H1 (cell line): ENCODE measurements at regions not wholly inside any gene's neighbourhood (a gene's known extent, or its start where the extent isn't known, plus 50 kb on each side); places are given as distances from the start of the nearest gene placed in this dataset.

Experiments
- CTCF ChIA-PET: fragments of 300-600 bp; sonication (Branson Sonifier 250); formaldehyde crosslinking; loops from one replicate; lab custom pipeline; 2021; ENCODE audit not compliant: partially characterized antibody; lab: Charles Lee
- POLR2A ChIA-PET: fragments of 300-600 bp; sonication (Branson Sonifier 250); formaldehyde crosslinking; loops from one replicate; lab custom pipeline; 2021; ENCODE audit warnings: inconsistent platforms; ENCODE audit not compliant: partially characterized antibody; lab: Charles Lee
- DNase-seq, 2 experiments: peaks; one replicate each; pipeline versions ENCODE4 v3.0.0 to v3.0.0-alpha.2; 2010 to 2022; ENCODE audit warnings: low spot score in 2 of 2, low read depth in 1 of 2, mixed read lengths in 1 of 2
- FAIRE-seq: peaks from 2 replicates; lab custom pipeline; 2011; peaks lifted over from hg19 to GRCh38; lab: Jason Lieb, UNC
- H2AFZ ChIP-seq: 2 replicates; pipeline ENCODE4 v1.8.1; 2012; ENCODE audit warnings: low read length, inconsistent platforms
- H2AK5ac ChIP-seq: 2 replicates; pipeline ENCODE4 v1.6.1; 2013; ENCODE audit warnings: low read depth, low read length
- H2BK120ac ChIP-seq: replicated peaks from 2 replicates; pipeline ENCODE3; 2013; ENCODE audit warnings: low read depth, low read length, inconsistent platforms
- H2BK12ac ChIP-seq: 2 replicates; pipeline ENCODE4 v1.6.1; 2013; ENCODE audit warnings: low read depth, low read length
- H2BK15ac ChIP-seq: 2 replicates; pipeline ENCODE4 v1.6.1; 2013; ENCODE audit warnings: low read length
- H2BK20ac ChIP-seq: 2 replicates; pipeline ENCODE4 v1.6.1; 2013; ENCODE audit warnings: low read length
- H2BK5ac ChIP-seq: 2 replicates; pipeline ENCODE4 v1.6.1; 2013; ENCODE audit warnings: low read depth, low read length
- H3K14ac ChIP-seq: 2 replicates; pipeline ENCODE4 v1.6.1; 2013; ENCODE audit warnings: inconsistent platforms; ENCODE audit not compliant: insufficient read length
- H3K18ac ChIP-seq: 2 replicates; pipeline ENCODE4 v1.6.1; 2013; ENCODE audit warnings: low read length; ENCODE audit errors: extremely low read depth
- H3K23ac ChIP-seq: 2 replicates; pipeline ENCODE4 v1.6.1; 2013; ENCODE audit warnings: inconsistent platforms; ENCODE audit not compliant: insufficient read length
- H3K23me2 ChIP-seq: 2 replicates; pipeline ENCODE4 v1.6.1; 2013; ENCODE audit warnings: low read depth, low read length
- H3K27ac ChIP-seq: 2 replicates; pipeline ENCODE4 v1.6.1; 2011; ENCODE audit warnings: low read depth, low read length, inconsistent platforms
- H3K27me3 ChIP-seq, 4 experiments: replicated peaks in 1 of 4; 1 replicate in 1 of 4; 2 replicates in 3 of 4; pipeline versions ENCODE4 v1.6.1 to v1.8.1; 2011 to 2013; ENCODE audit warnings: low read length in 3 of 4, mild to moderate bottlenecking in 3 of 4, inconsistent platforms in 2 of 4, mixed read lengths in 2 of 4, moderate library complexity in 1 of 4; ENCODE audit not compliant: control insufficient read depth in 3 of 4, insufficient read depth in 3 of 4; ENCODE audit errors: extremely low read depth in 1 of 4
- H3K36me3 ChIP-seq, 4 experiments: 2 replicates each; pipeline versions ENCODE4 v1.6.1 to v1.8.1; 2011 to 2013; ENCODE audit warnings: mild to moderate bottlenecking in 4 of 4, low read length in 3 of 4, moderate library complexity in 2 of 4, control low read depth in 1 of 4, inconsistent platforms in 1 of 4; ENCODE audit not compliant: insufficient read depth in 4 of 4, control insufficient read depth in 2 of 4
- H3K4ac ChIP-seq: replicated peaks from 2 replicates; pipeline ENCODE3; 2013; ENCODE audit warnings: low read length, low read depth, mixed read lengths, inconsistent platforms; ENCODE audit not compliant: insufficient read length
- H3K4me1 ChIP-seq, 4 experiments: replicated peaks in 1 of 4; 1 replicate in 1 of 4; 2 replicates in 3 of 4; pipeline versions ENCODE4 v1.6.1 to v1.8.1; 2011 to 2013; ENCODE audit warnings: low read length in 3 of 4, inconsistent platforms in 2 of 4, mixed read lengths in 1 of 4; ENCODE audit not compliant: insufficient read depth in 4 of 4, control insufficient read depth in 3 of 4
- H3K4me2 ChIP-seq, 2 experiments: 2 replicates each; pipeline versions ENCODE4 v1.6.1 to v1.8.1; 2011 to 2013; ENCODE audit warnings: low read depth in 2 of 2, low read length in 2 of 2, control low read depth in 1 of 2, inconsistent platforms in 1 of 2, mild to moderate bottlenecking in 1 of 2; ENCODE audit not compliant: insufficient read depth in 1 of 2
- H3K4me3 ChIP-seq, 4 experiments: fragments of 200-600, 300-600 bp in 1 of 4; sonication (generic), shearing (Covaris generic), sonication (Bioruptor Twin) in 1 of 4; 2 replicates each; pipeline versions ENCODE4 v1.5.1 to v1.8.1; 2011 to 2016; ENCODE audit warnings: low read length in 4 of 4, low read depth in 3 of 4, control low read depth in 2 of 4, inconsistent platforms in 2 of 4, mild to moderate bottlenecking in 2 of 4, mixed read lengths in 1 of 4, moderate library complexity in 1 of 4; ENCODE audit not compliant: insufficient read depth in 2 of 4; ENCODE audit errors: extremely low read depth in 1 of 4
- H3K56ac ChIP-seq: replicated peaks from 2 replicates; pipeline ENCODE3; 2013; ENCODE audit warnings: low read depth, mild to moderate bottlenecking, mixed read lengths, low read length, inconsistent platforms; ENCODE audit not compliant: insufficient read length
- H3K79me1 ChIP-seq: 2 replicates; pipeline ENCODE4 v1.6.1; 2013; ENCODE audit warnings: low read depth, low read length, control low read depth
- H3K79me2 ChIP-seq, 2 experiments: 2 replicates each; pipeline versions ENCODE4 v1.6.1 to v1.8.1; 2012 to 2013; ENCODE audit warnings: low read length in 2 of 2, mild to moderate bottlenecking in 2 of 2, inconsistent platforms in 1 of 2; ENCODE audit not compliant: insufficient read depth in 2 of 2, control insufficient read depth in 1 of 2
- H3K9ac ChIP-seq, 4 experiments: replicated peaks in 1 of 4; 1 replicate in 1 of 4; 2 replicates in 3 of 4; pipeline versions ENCODE4 v1.6.1 to v1.8.1; 2011 to 2013; ENCODE audit warnings: low read depth in 3 of 4, low read length in 3 of 4, control low read depth in 2 of 4, mild to moderate bottlenecking in 2 of 4, moderate library complexity in 2 of 4, inconsistent platforms in 1 of 4; ENCODE audit errors: extremely low read depth in 1 of 4
- H3K9me3 ChIP-seq, 2 experiments: 2 replicates each; pipeline versions ENCODE4 v1.6.1 to v1.8.1; 2012 to 2013; ENCODE audit warnings: mild to moderate bottlenecking in 2 of 2, moderate library complexity in 2 of 2, control low read depth in 1 of 2, inconsistent platforms in 1 of 2, low read depth in 1 of 2, low read length in 1 of 2, mixed read lengths in 1 of 2; ENCODE audit not compliant: insufficient read depth in 2 of 2
- H4K20me1 ChIP-seq, 2 experiments: replicated peaks in 1 of 2; 2 replicates each; pipeline versions ENCODE3 to v1.8.1; 2011 to 2013; ENCODE audit warnings: inconsistent platforms in 2 of 2, low read length in 2 of 2, mild to moderate bottlenecking in 1 of 2; ENCODE audit not compliant: insufficient read depth in 2 of 2, control insufficient read depth in 1 of 2
- H4K5ac ChIP-seq: 2 replicates; pipeline ENCODE4 v1.6.1; 2013; ENCODE audit warnings: low read length, low read depth, mixed read lengths, inconsistent platforms; ENCODE audit not compliant: insufficient read length
- H4K8ac ChIP-seq: 2 replicates; pipeline ENCODE4 v1.8.0; 2013; ENCODE audit warnings: mild to moderate bottlenecking, moderate library complexity, low read length, inconsistent platforms; ENCODE audit not compliant: insufficient read depth; ENCODE audit errors: extremely low read depth
- H4K91ac ChIP-seq: replicated peaks from 2 replicates; pipeline ENCODE3; 2013; ENCODE audit warnings: low read length, mixed read lengths, inconsistent platforms; ENCODE audit not compliant: insufficient read length
- WGBS, 2 experiments: shearing (Covaris generic) in 1 of 2; methylation state at CpG; one replicate each; pipeline versions ENCODE4 v1.1.6 to v1.1.7; 2013 to 2015; ENCODE audit warnings: low lambda C conversion rate in 2 of 2, mixed read lengths in 2 of 2, inconsistent platforms in 1 of 2, low coverage in 1 of 2, missing lambda C conversion rate in 1 of 2; ENCODE audit not compliant: insufficient replicate concordance in 2 of 2, insufficient coverage in 1 of 2, insufficient read length in 1 of 2; ENCODE audit errors: extremely low coverage in 1 of 2, missing lambda C conversion rate in 1 of 2; 5-methylcytosine and 5-hydroxymethylcytosine counted together

DNA sequence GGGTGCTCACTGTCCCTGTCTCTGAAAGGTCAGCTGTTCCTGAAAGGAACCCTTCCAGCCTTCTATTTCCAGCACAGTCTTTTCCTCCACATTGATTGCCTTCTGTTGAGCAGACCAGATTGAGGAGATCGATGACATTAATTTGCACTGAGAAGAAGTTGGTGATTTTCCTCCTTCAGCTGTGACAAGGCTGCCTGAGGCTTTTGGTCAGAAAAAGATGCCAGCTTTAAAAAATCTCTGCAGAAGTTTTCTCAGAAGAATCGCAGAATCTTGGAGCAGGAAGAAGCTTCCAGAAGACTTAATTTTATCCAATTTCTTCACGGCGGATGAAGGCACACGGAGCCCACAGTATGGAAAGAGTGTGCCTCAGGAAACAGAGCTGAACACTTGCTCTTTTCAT is 112.8 kb downstream of the FAM43A start:
- no peak overlapping the region for H3K56ac ChIP-seq

More for the DNA sequence above, 112.8 kb downstream of the FAM43A start:
- Histone ChIP-seq H4K5ac (no peak overlapping the region), H3K14ac (no peak overlapping the region), H2BK15ac (no peak overlapping the region), H4K20me1 (no peaks in the 10 kb centered on the region), H3K18ac (no peak overlapping the region), H2AFZ (no peak overlapping the region), H3K4me1 (peaks cover 0 to 7% (median 5%) of the 10 kb centered on the region in 4 experiments; a peak in 4 of 7 replicates), H2BK5ac (no peak overlapping the region), H3K79me2 (no peaks in the 10 kb centered on the region), H2AK5ac (no peak overlapping the region), H3K27ac (no peak overlapping the region), H3K9ac (no peak overlapping the region), H3K4me2 (no peak overlapping the region), H3K79me1 (no peaks in the 10 kb centered on the region), H3K23ac (no peak overlapping the region), H4K8ac (no peak overlapping the region), H3K27me3 (no peaks in the 10 kb centered on the region), H3K23me2 (no peaks in the 10 kb centered on the region), H3K36me3 (no peaks in the 10 kb centered on the region), H2BK20ac (no peak overlapping the region), H3K4me3 (no peak overlapping the region), H3K9me3 (no peaks in the 10 kb centered on the region), H3K4ac (no peak overlapping the region), H2BK12ac (no peak overlapping the region), H2BK120ac (no peak overlapping the region), H4K91ac (no peak overlapping the region)
- ChIA-PET POLR2A (interaction anchor here (1.4 kb wide), 1 partner anchor 126 kb away, joined by 3 read pairs; the partner anchor contains the start of gene LSG1), CTCF (interaction anchor here (1.1 to 4.0 kb wide), 3 partner anchors 111 to 187 kb away, joined by 3 to 10 read pairs (median 6); no protein-coding TSS in a partner anchor)
- FAIRE-seq (no peak), DNase-seq (no peak)
- 99% methylated on average over 5 of the region's 5 CpGs; no CpG with 5 or more reads in 1 of the 2 experiments for WGBS, 2 experiments
